ENCODE measurements at regions not wholly inside any gene's neighbourhood (a gene's known extent, or its start where the extent isn't known, plus 50 kb on each side); places are given as distances from the start of the nearest gene placed in this dataset.

DNA sequence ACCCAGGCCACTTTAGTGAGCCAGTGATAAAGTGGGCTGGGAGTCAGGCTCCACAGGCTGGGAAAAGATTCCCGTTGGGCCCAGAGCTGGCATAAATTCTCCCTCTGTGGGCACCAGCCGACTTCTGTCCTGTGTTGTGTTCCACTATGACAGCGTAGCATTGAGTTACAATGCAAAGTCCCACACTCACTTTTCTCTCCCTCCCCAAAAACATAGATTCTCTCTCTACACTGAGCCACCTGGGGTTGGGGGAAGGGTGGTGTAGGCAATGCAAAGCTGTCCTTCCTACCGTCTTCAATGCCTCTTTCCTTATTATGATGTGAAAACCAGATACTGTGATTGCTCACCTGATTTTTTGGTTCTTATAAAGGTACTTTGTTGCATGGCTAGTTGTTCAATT, 566.2 kb downstream of the RAPGEF2 start (continued):
- TF ChIP-seq, protein P1, sequence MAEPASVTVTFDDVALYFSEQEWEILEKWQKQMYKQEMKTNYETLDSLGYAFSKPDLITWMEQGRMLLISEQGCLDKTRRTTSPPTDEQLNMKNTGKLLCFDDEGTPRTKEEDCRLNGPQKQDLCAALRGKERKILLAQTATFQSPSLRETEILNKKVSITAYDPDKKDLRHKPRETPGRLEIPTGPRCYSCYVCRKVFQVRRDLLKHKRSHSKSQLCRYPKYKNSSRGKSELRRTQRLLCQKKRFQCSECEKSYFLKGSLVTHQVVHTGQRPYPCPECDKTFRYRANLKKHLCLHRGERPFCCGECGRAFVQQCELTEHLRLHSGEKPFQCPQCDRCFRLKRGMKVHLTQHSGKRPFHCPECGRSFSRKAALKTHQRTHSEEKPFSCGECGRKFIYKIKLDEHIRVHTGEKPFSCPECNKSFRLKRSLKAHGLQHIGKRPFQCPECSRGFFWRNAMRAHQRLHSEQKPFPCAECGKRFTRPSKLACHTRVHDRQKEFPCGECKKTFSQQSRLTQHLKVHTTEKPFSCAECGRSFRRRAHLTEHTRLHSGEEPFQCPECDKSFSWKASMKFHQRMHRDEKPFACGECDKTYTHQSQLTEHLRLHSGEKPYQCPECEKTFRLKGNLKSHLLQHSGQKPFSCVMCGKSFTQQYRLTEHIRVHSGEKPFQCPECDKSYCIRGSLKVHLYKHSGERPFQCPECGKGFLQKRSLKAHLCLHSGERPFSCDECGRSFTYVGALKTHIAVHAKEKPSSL (CRISPR knock-in tag; conservative IDR thresholded peaks at IDR 0.05): no peak
- TF ChIP-seq HMGA2 (CRISPR knock-in tag; IDR thresholded peaks at IDR 0.05): no peak
- TF ChIP-seq ATF6 (CRISPR knock-in tag; IDR thresholded peaks at IDR 0.05): no peak
- no peak for TF ChIP-seq ZNF232 (CRISPR knock-in tag; IDR thresholded peaks at IDR 0.05)
- TF ChIP-seq, protein P2, sequence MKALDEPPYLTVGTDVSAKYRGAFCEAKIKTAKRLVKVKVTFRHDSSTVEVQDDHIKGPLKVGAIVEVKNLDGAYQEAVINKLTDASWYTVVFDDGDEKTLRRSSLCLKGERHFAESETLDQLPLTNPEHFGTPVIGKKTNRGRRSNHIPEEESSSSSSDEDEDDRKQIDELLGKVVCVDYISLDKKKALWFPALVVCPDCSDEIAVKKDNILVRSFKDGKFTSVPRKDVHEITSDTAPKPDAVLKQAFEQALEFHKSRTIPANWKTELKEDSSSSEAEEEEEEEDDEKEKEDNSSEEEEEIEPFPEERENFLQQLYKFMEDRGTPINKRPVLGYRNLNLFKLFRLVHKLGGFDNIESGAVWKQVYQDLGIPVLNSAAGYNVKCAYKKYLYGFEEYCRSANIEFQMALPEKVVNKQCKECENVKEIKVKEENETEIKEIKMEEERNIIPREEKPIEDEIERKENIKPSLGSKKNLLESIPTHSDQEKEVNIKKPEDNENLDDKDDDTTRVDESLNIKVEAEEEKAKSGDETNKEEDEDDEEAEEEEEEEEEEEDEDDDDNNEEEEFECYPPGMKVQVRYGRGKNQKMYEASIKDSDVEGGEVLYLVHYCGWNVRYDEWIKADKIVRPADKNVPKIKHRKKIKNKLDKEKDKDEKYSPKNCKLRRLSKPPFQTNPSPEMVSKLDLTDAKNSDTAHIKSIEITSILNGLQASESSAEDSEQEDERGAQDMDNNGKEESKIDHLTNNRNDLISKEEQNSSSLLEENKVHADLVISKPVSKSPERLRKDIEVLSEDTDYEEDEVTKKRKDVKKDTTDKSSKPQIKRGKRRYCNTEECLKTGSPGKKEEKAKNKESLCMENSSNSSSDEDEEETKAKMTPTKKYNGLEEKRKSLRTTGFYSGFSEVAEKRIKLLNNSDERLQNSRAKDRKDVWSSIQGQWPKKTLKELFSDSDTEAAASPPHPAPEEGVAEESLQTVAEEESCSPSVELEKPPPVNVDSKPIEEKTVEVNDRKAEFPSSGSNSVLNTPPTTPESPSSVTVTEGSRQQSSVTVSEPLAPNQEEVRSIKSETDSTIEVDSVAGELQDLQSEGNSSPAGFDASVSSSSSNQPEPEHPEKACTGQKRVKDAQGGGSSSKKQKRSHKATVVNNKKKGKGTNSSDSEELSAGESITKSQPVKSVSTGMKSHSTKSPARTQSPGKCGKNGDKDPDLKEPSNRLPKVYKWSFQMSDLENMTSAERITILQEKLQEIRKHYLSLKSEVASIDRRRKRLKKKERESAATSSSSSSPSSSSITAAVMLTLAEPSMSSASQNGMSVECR (CRISPR knock-in tag; IDR thresholded peaks at IDR 0.05; ENCODE audit: borderline replicate concordance): no peak
- no peak for TF ChIP-seq E2F4 (CRISPR knock-in tag; IDR thresholded peaks at IDR 0.05; ENCODE audit: borderline replicate concordance, low read depth)
- TF ChIP-seq, protein P3, sequence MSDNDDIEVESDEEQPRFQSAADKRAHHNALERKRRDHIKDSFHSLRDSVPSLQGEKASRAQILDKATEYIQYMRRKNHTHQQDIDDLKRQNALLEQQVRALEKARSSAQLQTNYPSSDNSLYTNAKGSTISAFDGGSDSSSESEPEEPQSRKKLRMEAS (CRISPR knock-in tag; IDR thresholded peaks at IDR 0.05): no peak
- TF ChIP-seq CREM (CRISPR knock-in tag; IDR thresholded peaks at IDR 0.05): no peak
- TF ChIP-seq NR1H2 (CRISPR knock-in tag; IDR thresholded peaks at IDR 0.05): no peak
- no peak for TF ChIP-seq ZNF138 (CRISPR knock-in tag; conservative IDR thresholded peaks at IDR 0.05)
- TF ChIP-seq JAZF1 (CRISPR knock-in tag; IDR thresholded peaks at IDR 0.05): no peak

GRCh38 chr4:159673221-159673620, 570.3 kb downstream of the RAPGEF2 start:
- Mint-ChIP-seq H3K27me3 (ENCODE audit: low read depth) (no peaks in the 10 kb centered on the region), H3K36me3 (no peaks in the 10 kb centered on the region), H3K27ac (no peak overlapping the region), H3K4me1 (peaks cover 21% of the 10 kb centered on the region), H3K4me3 (no peak overlapping the region), H3K9me3 (peaks cover 10% of the 10 kb centered on the region)
- DNase-seq (ENCODE audit: low spot score) (no peak), ATAC-seq (no peak)
- ChIA-PET POLR2A (no interaction called here), CTCF (no interaction called here)
- TF ChIP-seq, protein P4, sequence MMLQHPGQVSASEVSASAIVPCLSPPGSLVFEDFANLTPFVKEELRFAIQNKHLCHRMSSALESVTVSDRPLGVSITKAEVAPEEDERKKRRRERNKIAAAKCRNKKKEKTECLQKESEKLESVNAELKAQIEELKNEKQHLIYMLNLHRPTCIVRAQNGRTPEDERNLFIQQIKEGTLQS (CRISPR knock-in tag; conservative IDR thresholded peaks at IDR 0.05): no peak
- TF ChIP-seq, protein P5, sequence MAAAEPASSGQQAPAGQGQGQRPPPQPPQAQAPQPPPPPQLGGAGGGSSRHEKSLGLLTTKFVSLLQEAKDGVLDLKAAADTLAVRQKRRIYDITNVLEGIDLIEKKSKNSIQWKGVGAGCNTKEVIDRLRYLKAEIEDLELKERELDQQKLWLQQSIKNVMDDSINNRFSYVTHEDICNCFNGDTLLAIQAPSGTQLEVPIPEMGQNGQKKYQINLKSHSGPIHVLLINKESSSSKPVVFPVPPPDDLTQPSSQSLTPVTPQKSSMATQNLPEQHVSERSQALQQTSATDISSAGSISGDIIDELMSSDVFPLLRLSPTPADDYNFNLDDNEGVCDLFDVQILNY (CRISPR knock-in tag; IDR thresholded peaks at IDR 0.05): no peak
- TF ChIP-seq ATF1 (CRISPR knock-in tag; IDR thresholded peaks at IDR 0.05) (no peak), IRF2 (CRISPR knock-in tag; IDR thresholded peaks at IDR 0.05; ENCODE audit: borderline replicate concordance, low read depth) (no peak)
- TF ChIP-seq, protein P1 (CRISPR knock-in tag; conservative IDR thresholded peaks at IDR 0.05): no peak
- TF ChIP-seq, protein P6, sequence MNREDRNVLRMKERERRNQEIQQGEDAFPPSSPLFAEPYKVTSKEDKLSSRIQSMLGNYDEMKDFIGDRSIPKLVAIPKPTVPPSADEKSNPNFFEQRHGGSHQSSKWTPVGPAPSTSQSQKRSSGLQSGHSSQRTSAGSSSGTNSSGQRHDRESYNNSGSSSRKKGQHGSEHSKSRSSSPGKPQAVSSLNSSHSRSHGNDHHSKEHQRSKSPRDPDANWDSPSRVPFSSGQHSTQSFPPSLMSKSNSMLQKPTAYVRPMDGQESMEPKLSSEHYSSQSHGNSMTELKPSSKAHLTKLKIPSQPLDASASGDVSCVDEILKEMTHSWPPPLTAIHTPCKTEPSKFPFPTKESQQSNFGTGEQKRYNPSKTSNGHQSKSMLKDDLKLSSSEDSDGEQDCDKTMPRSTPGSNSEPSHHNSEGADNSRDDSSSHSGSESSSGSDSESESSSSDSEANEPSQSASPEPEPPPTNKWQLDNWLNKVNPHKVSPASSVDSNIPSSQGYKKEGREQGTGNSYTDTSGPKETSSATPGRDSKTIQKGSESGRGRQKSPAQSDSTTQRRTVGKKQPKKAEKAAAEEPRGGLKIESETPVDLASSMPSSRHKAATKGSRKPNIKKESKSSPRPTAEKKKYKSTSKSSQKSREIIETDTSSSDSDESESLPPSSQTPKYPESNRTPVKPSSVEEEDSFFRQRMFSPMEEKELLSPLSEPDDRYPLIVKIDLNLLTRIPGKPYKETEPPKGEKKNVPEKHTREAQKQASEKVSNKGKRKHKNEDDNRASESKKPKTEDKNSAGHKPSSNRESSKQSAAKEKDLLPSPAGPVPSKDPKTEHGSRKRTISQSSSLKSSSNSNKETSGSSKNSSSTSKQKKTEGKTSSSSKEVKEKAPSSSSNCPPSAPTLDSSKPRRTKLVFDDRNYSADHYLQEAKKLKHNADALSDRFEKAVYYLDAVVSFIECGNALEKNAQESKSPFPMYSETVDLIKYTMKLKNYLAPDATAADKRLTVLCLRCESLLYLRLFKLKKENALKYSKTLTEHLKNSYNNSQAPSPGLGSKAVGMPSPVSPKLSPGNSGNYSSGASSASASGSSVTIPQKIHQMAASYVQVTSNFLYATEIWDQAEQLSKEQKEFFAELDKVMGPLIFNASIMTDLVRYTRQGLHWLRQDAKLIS (CRISPR knock-in tag; IDR thresholded peaks at IDR 0.05; ENCODE audit: borderline replicate concordance): no peak

Data from WTC11 (cell line).